Right renal cortex interstitium (tissue), 3 donors: ENCODE measurements at regions not wholly inside any gene's neighbourhood (a gene's known extent, or its start where the extent isn't known, plus 50 kb on each side); places are given as distances from the start of the nearest gene placed in this dataset.
"Not testable (repeated sequence)": the region's sequence is repeated elsewhere in the genome, so short reads cannot be mapped to it uniquely, and the experiment has no call there.

Experiments used
- DNase-seq, 3 donors: peaks; one replicate each; pipeline ENCODE4 v3.0.0-alpha.2; 2013; ENCODE audit warnings: low read depth in 3 of 3, low spot score in 2 of 3

GRCh38 chrX:125193921-125194320, 125.8 kb upstream of the TEX13C start:
- DNase-seq: no peak

DNA sequence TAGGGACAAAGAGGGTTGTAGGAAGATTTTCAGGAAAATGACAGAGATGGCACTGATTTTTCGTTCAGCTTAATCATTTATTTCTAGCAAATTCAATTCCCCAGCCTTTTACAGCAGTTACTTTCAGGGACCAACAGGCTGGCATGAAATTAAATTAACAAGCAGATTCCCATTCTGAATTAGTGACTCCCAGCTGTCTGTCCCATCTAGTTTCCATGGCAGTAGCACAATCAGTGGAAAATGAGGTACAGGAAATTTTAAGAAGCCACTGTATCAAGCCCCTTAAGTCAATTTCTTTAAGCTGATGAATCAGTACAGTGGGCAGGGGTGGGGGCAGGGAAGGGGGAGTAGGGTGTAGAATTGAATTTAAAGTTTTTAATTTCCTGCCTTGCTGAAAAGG, 121.1 kb upstream of the TEX13C start:
- no peak for DNase-seq

- no peak for DNase-seq
Observed at GRCh38 chrX:125202591-125203248, 117.0 kb upstream of the TEX13C start.

GRCh38 chrX:125203365-125203736, 116.3 kb upstream of the TEX13C start:
- DNase-seq: no peak

- DNase-seq: no peak
Observed at GRCh38 chrX:125203737-125204578, 115.7 kb upstream of the TEX13C start.

- DNase-seq: no peak
Observed at GRCh38 chrX:125204681-125205132, 115.0 kb upstream of the TEX13C start.

GRCh38 chrX:125205133-125205917, 114.3 kb upstream of the TEX13C start:
- DNase-seq: peak in 1 of 3 donors; percentile 56

DNA sequence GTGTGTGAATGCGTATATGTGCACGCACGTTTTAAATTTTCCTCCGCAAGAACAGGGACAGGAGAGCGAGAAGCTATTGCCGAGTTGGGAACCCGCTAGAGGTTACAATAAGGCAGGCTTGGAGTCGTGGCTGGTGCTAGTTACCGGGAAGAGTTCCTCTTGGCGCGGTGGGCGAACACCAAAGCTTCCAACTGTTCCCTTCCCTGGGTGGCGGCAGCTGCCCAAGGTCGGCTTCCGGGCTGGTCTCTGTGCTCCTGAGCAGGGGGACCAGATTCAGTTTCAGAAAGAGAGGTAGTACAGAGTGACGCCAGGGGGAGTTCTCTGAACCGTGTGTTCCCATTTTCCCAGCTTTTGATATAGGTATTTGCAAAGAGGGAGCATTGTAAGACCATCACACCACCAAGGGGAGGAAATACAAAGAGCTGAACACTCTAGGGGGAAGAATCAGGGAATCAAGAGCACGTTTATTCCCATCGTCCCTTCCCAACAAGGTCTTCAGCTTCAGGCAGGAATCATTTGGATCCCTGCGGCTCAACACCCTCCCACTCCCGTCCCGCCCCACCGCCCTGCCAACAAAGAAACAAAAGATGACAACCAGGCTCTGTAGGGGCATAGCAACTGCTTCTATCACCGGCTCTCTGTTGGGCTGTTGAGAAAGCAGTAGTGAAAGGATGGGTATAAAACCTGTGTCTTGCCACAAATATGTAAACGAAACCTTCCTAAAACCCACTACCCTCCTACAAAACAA, 113.6 kb upstream of the TEX13C start:
- no peak for DNase-seq

DNA sequence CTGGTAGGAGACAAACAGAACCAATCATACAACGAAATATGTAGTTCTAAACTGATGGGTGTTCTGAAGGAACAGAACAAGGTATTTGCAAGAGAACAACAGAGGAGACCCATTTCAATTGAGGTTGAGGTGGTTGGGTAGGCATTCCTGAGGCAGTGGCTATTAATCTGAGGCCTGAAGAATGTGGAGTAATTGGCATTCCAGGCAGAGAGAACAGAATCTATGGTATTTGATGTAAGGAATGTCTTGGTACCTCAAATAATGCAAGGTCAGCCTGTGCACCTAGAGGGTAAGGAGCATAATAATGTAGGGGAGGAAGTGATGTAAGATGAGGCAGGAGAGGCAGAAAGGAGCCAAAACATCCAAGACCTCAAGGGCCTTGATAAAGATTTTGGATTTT, 109.5 kb upstream of the TEX13C start:
- no peak for DNase-seq

- DNase-seq: no peak
Observed at GRCh38 chrX:125219852-125220251, 99.8 kb upstream of the TEX13C start.

DNA sequence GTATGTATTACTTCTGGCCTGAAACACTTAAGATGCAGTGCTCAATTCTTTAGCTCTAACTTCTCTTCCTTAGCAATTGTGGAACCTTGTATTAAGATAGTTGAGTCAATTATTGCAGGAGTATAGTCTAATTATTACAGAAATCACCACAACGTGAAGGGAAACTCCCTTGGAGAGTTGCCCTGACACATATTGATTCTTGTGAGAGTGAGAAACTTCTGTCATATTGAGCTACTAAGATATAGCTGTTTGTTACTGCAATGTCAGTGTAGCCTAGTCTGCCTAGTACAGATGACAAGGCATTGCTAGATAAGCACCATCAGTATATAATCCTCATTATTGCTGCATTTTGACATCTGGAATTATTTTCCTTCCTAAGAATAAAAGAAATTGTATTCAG, 82.7 kb upstream of the TEX13C start:
- DNase-seq: no peak

- DNase-seq: no peak
Observed at GRCh38 chrX:125248931-125249330, 70.7 kb upstream of the TEX13C start.

DNA sequence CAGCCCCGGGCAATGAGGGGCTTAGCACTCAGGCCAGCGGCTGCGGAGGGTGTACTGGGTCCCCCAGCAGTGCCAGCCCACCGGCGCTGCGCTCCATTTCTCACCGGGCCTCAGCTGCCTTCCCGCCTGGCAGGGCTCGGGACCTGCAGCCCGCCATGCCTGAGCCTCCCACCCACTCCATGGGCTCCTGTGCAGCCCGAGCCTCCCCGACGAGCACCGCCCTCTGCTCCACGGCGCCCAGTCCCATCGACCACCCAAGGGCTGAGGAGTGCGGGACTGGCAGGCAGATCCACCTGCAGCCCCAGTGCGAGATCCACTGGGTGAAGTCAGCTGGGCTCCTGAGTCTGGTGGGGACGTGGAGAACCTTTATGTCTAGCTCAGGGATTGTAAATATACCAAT, 63.9 kb upstream of the TEX13C start:
- not testable (repeated sequence) for DNase-seq

GRCh38 chrX:125262836-125263235, 56.8 kb upstream of the TEX13C start:
- DNase-seq: no peak

DNA sequence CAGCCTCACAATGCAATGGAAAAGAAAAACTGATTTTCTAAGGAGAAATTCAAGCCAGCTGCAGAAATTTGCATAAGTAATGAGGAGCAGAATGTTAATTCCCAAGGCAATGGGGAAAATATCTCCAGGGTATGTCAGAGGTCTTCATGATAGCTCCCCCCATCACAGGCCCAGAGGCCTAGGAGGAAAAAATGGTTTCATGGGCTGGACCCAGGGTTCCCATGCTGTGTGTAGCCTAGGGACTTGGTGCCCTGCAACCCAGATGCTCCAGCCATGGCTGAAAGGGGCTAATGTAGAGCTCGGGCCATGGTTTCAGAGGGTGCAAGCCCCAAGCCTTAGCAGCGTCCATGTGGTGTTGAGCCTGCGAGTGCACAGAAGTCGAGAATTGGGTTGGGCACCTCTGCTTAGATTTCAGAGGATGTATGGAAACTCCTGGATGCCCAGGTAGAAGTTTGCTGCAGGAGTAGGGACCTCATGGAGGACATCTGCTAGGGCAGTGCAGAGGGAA, 53.5 kb upstream of the TEX13C start:
- no peak for DNase-seq
